ENCODE measurements at regions not wholly inside any gene's neighbourhood (a gene's known extent, or its start where the extent isn't known, plus 50 kb on each side); places are given as distances from the start of the nearest gene placed in this dataset.

DNA sequence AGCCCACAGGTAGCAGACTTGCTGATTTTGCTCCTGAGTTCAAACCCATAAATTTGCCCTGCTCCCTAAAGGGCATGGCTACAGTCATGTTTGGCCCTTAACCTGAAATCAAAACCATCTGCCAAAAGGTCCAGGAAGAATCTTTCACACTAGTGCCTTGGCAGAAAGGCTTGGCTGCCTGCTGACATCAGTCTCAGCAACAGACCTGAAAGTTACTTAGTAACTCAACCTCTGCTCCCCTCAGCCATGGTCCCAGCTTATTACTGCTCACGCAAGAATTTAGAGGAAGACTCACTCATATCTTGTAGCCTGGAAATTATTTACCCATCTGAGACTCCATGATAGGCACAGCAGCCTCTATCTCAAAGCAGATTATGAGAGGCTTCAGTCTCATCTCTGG is 98.0 kb upstream of the KIF2B start:
- TF ChIP-seq, protein P1, sequence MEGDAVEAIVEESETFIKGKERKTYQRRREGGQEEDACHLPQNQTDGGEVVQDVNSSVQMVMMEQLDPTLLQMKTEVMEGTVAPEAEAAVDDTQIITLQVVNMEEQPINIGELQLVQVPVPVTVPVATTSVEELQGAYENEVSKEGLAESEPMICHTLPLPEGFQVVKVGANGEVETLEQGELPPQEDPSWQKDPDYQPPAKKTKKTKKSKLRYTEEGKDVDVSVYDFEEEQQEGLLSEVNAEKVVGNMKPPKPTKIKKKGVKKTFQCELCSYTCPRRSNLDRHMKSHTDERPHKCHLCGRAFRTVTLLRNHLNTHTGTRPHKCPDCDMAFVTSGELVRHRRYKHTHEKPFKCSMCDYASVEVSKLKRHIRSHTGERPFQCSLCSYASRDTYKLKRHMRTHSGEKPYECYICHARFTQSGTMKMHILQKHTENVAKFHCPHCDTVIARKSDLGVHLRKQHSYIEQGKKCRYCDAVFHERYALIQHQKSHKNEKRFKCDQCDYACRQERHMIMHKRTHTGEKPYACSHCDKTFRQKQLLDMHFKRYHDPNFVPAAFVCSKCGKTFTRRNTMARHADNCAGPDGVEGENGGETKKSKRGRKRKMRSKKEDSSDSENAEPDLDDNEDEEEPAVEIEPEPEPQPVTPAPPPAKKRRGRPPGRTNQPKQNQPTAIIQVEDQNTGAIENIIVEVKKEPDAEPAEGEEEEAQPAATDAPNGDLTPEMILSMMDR (IDR thresholded peaks at IDR 0.05; ENCODE audit: low read depth, low read length, poor library complexity, severe bottlenecking) = no peak
- TF ChIP-seq EZH2phosphoT487 (IDR thresholded peaks at IDR 0.05; ENCODE audit: borderline replicate concordance, low read length) = no peak
